WTC11 (cell line): ENCODE measurements at regions not wholly inside any gene's neighbourhood (a gene's known extent, or its start where the extent isn't known, plus 50 kb on each side); places are given as distances from the start of the nearest gene placed in this dataset.

Source experiments
- ATAC-seq: fragments of 200-7000 bp; cut with Tn5 transposase; 2 replicates; pipeline ENCODE4 v1.10.0; 2021; ENCODE audit warnings: mild to moderate bottlenecking, moderate library complexity
- CTCF ChIA-PET: fragments of 300-600 bp; sonication (Branson Sonifier 250); formaldehyde crosslinking; loops from one replicate; lab custom pipeline; 2021; ENCODE audit warnings: antibody characterized with exemption; lab: Charles Lee
- POLR2A ChIA-PET: fragments of 350-600 bp; sonication (Branson Sonifier 250); formaldehyde crosslinking; loops from one replicate; lab custom pipeline; 2021; ENCODE audit warnings: antibody characterized with exemption; lab: Charles Lee
- DNase-seq: peaks from one replicate; pipeline ENCODE4 v3.0.0; 2021; ENCODE audit warnings: low spot score
- H3K27ac Mint-ChIP-seq: 2 replicates; pipeline ENCODE4 v1.8.0; 2021; ENCODE audit warnings: mixed read lengths
- H3K27me3 Mint-ChIP-seq: 2 replicates; pipeline ENCODE4 v1.8.0; 2021; ENCODE audit warnings: low read depth, mild to moderate bottlenecking, moderate library complexity, mixed read lengths
- H3K36me3 Mint-ChIP-seq: 2 replicates; pipeline ENCODE4 v1.8.0; 2021; ENCODE audit warnings: mixed read lengths
- H3K4me1 Mint-ChIP-seq: 2 replicates; pipeline ENCODE4 v1.8.0; 2022; ENCODE audit warnings: mixed read lengths
- H3K4me3 Mint-ChIP-seq: 2 replicates; pipeline ENCODE4 v1.8.0; 2021; ENCODE audit warnings: mild to moderate bottlenecking, moderate library complexity, mixed read lengths
- H3K9me3 Mint-ChIP-seq: 2 replicates; pipeline ENCODE4 v1.8.0; 2021; ENCODE audit warnings: mixed read lengths
- FOXK1 ChIP-seq: sonication (generic); formaldehyde crosslinking; IDR thresholded peaks from 2 replicates; pipeline ENCODE4 v1.8.0; 2022; ENCODE audit warnings: mild to moderate bottlenecking, moderate library complexity, missing genetic modification reagents
- GABPB1 ChIP-seq: sonication (generic); formaldehyde crosslinking; IDR thresholded peaks from 2 replicates; pipeline ENCODE4 v1.8.1; 2023; ENCODE audit warnings: mild to moderate bottlenecking, missing genetic modification reagents
- NFYB ChIP-seq: sonication (generic); formaldehyde crosslinking; conservative IDR thresholded peaks from 2 replicates; pipeline ENCODE4 v1.8.0; 2022; ENCODE audit warnings: low read depth, missing genetic modification reagents
- NR3C1 ChIP-seq: sonication (generic); formaldehyde crosslinking; conservative IDR thresholded peaks from 2 replicates; pipeline ENCODE4 v1.8.1; 2023; ENCODE audit warnings: low read depth, mild to moderate bottlenecking, missing genetic modification reagents
- SMAD4 ChIP-seq: sonication (generic); formaldehyde crosslinking; IDR thresholded peaks from 2 replicates; pipeline ENCODE4 v1.8.0; 2022; ENCODE audit warnings: mild to moderate bottlenecking, missing genetic modification reagents
- SP1 ChIP-seq: sonication (generic); formaldehyde crosslinking; conservative IDR thresholded peaks from 2 replicates; pipeline ENCODE4 v1.8.1; 2022; ENCODE audit warnings: missing genetic modification reagents
- ZNF396 ChIP-seq: fragments of 250-450 bp; sonication (Bioruptor Pico); IDR thresholded peaks from 2 replicates; pipeline ENCODE4 v1.8.0; 2021; ENCODE audit warnings: mild to moderate bottlenecking, moderate library complexity, borderline replicate concordance
- ZNF425 ChIP-seq: fragments of 250-450 bp; sonication (Bioruptor Pico); conservative IDR thresholded peaks from 2 replicates; pipeline ENCODE4 v1.9.0; 2021; ENCODE audit warnings: mild to moderate bottlenecking
- TF ChIP-seq, protein P1 (sequence below): sonication (generic); formaldehyde crosslinking; IDR thresholded peaks from 2 replicates; pipeline ENCODE4 v1.8.1; 2023; ENCODE audit warnings: mild to moderate bottlenecking, missing genetic modification reagents, moderate library complexity
- TF ChIP-seq, protein P2 (sequence below): fragments of 200-600 bp; IDR thresholded peaks from 2 replicates; pipeline ENCODE4 v1.8.0; 2022; ENCODE audit warnings: antibody characterized with exemption
- TF ChIP-seq, protein P3 (sequence below): fragments of 250-450 bp; sonication (Bioruptor Pico); IDR thresholded peaks from 2 replicates; pipeline ENCODE4 v1.9.0; 2021; ENCODE audit warnings: mild to moderate bottlenecking, borderline replicate concordance
- TF ChIP-seq, protein P4 (sequence below): sonication (generic); formaldehyde crosslinking; IDR thresholded peaks from 2 replicates; pipeline ENCODE4 v1.8.1; 2023; ENCODE audit warnings: mild to moderate bottlenecking, missing genetic modification reagents, moderate library complexity
- TF ChIP-seq, protein P5 (sequence below): sonication (generic); formaldehyde crosslinking; conservative IDR thresholded peaks from 2 replicates; pipeline ENCODE4 v1.8.1; 2023; ENCODE audit warnings: mild to moderate bottlenecking, low read depth, missing genetic modification reagents, moderate library complexity

- ATAC-seq = no peak
Measured at GRCh38 chr1:201640624-201641023, 101.7 kb downstream of the NAV1 start.

DNA sequence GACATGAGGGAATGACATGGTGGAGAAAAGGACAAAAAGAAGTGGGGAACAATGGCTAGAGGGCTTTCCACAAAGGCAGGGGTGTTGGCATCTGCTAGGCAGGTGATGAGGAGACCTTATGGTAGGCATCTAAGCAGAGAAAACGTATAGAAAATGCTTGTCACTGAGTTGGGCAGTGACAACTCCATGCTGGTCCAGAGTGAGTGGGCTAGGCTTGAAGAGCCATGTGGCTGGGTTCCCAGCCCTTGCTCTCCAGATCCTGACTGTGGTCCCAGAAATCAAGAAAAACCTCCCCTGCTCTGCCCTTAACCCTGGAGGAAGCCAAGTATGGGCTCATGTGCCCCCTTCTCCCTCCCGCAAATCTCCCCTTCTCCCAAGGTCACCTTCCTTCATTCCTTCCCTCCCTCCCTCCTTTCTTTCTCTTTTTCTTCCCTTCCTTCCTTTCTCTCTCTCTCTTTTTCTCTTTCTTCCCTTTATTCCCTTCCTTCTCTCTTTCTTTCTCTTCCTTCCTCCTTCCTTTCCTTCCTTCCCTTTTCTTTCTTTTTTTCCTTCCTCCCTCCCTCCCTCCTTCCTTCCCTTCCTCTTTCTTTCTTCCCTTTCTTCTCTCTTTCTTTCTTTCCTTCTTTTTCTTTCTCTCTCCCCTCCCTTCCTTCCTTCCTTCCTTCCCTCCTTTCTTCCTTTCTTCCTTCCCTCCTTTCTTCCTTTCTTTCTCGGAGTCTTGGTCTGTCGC, 102.8 kb downstream of the NAV1 start:
- Mint-ChIP-seq H3K36me3 (no peaks in the 10 kb centered on the region), H3K27me3 (peaks cover 10% of the 10 kb centered on the region), H3K4me3 (no peak overlapping the region), H3K9me3 (no peaks in the 10 kb centered on the region), H3K27ac (no peak overlapping the region), H3K4me1 (peaks cover 16% of the 10 kb centered on the region)
- ATAC-seq (no peak), DNase-seq (no peak)
- CTCF ChIA-PET = interaction anchor here (1.2 kb wide), 1 partner anchor 193 kb away, joined by 4 read pairs; no protein-coding TSS in a partner anchor
- POLR2A ChIA-PET = interaction anchor here (0.6 kb wide), 1 partner anchor 173 kb away, joined by 3 read pairs; the partner anchor contains the start of gene PHLDA3
- TF ChIP-seq NR3C1 (CRISPR knock-in tag) = no peak
- no peak for TF ChIP-seq SP1 (CRISPR knock-in tag)
- no peak for TF ChIP-seq ZNF396 (CRISPR knock-in tag)
- TF ChIP-seq, protein P1, sequence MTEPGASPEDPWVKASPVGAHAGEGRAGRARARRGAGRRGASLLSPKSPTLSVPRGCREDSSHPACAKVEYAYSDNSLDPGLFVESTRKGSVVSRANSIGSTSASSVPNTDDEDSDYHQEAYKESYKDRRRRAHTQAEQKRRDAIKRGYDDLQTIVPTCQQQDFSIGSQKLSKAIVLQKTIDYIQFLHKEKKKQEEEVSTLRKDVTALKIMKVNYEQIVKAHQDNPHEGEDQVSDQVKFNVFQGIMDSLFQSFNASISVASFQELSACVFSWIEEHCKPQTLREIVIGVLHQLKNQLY (CRISPR knock-in tag) = no peak
- TF ChIP-seq, protein P2, sequence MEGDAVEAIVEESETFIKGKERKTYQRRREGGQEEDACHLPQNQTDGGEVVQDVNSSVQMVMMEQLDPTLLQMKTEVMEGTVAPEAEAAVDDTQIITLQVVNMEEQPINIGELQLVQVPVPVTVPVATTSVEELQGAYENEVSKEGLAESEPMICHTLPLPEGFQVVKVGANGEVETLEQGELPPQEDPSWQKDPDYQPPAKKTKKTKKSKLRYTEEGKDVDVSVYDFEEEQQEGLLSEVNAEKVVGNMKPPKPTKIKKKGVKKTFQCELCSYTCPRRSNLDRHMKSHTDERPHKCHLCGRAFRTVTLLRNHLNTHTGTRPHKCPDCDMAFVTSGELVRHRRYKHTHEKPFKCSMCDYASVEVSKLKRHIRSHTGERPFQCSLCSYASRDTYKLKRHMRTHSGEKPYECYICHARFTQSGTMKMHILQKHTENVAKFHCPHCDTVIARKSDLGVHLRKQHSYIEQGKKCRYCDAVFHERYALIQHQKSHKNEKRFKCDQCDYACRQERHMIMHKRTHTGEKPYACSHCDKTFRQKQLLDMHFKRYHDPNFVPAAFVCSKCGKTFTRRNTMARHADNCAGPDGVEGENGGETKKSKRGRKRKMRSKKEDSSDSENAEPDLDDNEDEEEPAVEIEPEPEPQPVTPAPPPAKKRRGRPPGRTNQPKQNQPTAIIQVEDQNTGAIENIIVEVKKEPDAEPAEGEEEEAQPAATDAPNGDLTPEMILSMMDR = no peak
- no peak for TF ChIP-seq NFYB (CRISPR knock-in tag)

More at GRCh38 chr1:201640624-201641023, 101.7 kb downstream of the NAV1 start:
- Mint-ChIP-seq H3K9me3 (no peaks in the 10 kb centered on the region), H3K36me3 (no peaks in the 10 kb centered on the region), H3K4me1 (peaks cover 21% of the 10 kb centered on the region), H3K4me3 (no peak overlapping the region), H3K27ac (no peak overlapping the region), H3K27me3 (peaks cover 3% of the 10 kb centered on the region; the same call in 1 of the 2 replicates)
- POLR2A ChIA-PET = interaction anchor here (0.7 kb wide), 1 partner anchor 46 kb away, joined by 3 read pairs; no protein-coding TSS in a partner anchor
- TF ChIP-seq FOXK1 (CRISPR knock-in tag) (no peak), SMAD4 (CRISPR knock-in tag) (no peak), ZNF425 (no peak), GABPB1 (no peak)
- TF ChIP-seq, protein P3, sequence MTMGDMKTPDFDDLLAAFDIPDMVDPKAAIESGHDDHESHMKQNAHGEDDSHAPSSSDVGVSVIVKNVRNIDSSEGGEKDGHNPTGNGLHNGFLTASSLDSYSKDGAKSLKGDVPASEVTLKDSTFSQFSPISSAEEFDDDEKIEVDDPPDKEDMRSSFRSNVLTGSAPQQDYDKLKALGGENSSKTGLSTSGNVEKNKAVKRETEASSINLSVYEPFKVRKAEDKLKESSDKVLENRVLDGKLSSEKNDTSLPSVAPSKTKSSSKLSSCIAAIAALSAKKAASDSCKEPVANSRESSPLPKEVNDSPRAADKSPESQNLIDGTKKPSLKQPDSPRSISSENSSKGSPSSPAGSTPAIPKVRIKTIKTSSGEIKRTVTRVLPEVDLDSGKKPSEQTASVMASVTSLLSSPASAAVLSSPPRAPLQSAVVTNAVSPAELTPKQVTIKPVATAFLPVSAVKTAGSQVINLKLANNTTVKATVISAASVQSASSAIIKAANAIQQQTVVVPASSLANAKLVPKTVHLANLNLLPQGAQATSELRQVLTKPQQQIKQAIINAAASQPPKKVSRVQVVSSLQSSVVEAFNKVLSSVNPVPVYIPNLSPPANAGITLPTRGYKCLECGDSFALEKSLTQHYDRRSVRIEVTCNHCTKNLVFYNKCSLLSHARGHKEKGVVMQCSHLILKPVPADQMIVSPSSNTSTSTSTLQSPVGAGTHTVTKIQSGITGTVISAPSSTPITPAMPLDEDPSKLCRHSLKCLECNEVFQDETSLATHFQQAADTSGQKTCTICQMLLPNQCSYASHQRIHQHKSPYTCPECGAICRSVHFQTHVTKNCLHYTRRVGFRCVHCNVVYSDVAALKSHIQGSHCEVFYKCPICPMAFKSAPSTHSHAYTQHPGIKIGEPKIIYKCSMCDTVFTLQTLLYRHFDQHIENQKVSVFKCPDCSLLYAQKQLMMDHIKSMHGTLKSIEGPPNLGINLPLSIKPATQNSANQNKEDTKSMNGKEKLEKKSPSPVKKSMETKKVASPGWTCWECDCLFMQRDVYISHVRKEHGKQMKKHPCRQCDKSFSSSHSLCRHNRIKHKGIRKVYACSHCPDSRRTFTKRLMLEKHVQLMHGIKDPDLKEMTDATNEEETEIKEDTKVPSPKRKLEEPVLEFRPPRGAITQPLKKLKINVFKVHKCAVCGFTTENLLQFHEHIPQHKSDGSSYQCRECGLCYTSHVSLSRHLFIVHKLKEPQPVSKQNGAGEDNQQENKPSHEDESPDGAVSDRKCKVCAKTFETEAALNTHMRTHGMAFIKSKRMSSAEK (CRISPR knock-in tag) = no peak
- TF ChIP-seq, protein P4, sequence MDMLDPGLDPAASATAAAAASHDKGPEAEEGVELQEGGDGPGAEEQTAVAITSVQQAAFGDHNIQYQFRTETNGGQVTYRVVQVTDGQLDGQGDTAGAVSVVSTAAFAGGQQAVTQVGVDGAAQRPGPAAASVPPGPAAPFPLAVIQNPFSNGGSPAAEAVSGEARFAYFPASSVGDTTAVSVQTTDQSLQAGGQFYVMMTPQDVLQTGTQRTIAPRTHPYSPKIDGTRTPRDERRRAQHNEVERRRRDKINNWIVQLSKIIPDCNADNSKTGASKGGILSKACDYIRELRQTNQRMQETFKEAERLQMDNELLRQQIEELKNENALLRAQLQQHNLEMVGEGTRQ = no peak
- TF ChIP-seq, protein P5, sequence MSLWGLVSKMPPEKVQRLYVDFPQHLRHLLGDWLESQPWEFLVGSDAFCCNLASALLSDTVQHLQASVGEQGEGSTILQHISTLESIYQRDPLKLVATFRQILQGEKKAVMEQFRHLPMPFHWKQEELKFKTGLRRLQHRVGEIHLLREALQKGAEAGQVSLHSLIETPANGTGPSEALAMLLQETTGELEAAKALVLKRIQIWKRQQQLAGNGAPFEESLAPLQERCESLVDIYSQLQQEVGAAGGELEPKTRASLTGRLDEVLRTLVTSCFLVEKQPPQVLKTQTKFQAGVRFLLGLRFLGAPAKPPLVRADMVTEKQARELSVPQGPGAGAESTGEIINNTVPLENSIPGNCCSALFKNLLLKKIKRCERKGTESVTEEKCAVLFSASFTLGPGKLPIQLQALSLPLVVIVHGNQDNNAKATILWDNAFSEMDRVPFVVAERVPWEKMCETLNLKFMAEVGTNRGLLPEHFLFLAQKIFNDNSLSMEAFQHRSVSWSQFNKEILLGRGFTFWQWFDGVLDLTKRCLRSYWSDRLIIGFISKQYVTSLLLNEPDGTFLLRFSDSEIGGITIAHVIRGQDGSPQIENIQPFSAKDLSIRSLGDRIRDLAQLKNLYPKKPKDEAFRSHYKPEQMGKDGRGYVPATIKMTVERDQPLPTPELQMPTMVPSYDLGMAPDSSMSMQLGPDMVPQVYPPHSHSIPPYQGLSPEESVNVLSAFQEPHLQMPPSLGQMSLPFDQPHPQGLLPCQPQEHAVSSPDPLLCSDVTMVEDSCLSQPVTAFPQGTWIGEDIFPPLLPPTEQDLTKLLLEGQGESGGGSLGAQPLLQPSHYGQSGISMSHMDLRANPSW = no peak
- DNase-seq = no peak
- CTCF ChIA-PET = interaction anchor here (1.2 to 1.7 kb wide), 2 partner anchors 15 to 192 kb away, joined by 4 read pairs; no protein-coding TSS in a partner anchor
